Activated CD4-positive, alpha-beta T cell treated with anti-CD3 and anti-CD28 coated beads, Interleukin-2, amount 10 ng/mL, durations not matched to agents 24 days and 14 days (primary cell): ENCODE measurements at regions not wholly inside any gene's neighbourhood (a gene's known extent, or its start where the extent isn't known, plus 50 kb on each side); places are given as distances from the start of the nearest gene placed in this dataset.
"Not testable (repeated sequence)": the region's sequence is repeated elsewhere in the genome, so short reads cannot be mapped to it uniquely, and the experiment has no call there.

Experiments
- DNase-seq: peaks from one replicate; pipeline ENCODE4 v3.0.0; 2022
- H3K27ac Mint-ChIP-seq: one replicate; pipeline ENCODE4 v1.8.0; 2022; ENCODE audit warnings: mild to moderate bottlenecking, mixed read lengths
- H3K27me3 Mint-ChIP-seq: one replicate; pipeline ENCODE4 v1.8.0; 2022; ENCODE audit warnings: mixed read lengths
- H3K36me3 Mint-ChIP-seq: one replicate; pipeline ENCODE4 v1.8.0; 2022; ENCODE audit warnings: low read depth, mild to moderate bottlenecking, mixed read lengths
- H3K4me1 Mint-ChIP-seq: one replicate; pipeline ENCODE4 v1.8.0; 2021; ENCODE audit warnings: mixed read lengths
- H3K4me3 Mint-ChIP-seq: one replicate; pipeline ENCODE4 v1.8.0; 2022; ENCODE audit warnings: mild to moderate bottlenecking, moderate library complexity, mixed read lengths
- H3K9me3 Mint-ChIP-seq: one replicate; pipeline ENCODE4 v1.8.0; 2021; ENCODE audit warnings: mixed read lengths
- intact Hi-C: fragments of 100-400 bp; cut with micrococcal nuclease; formaldehyde crosslinking; loops from one replicate; pipeline ENCODE4 v1.15.1; 2023

- H3K27ac Mint-ChIP-seq, result no peak overlapping the region
- H3K4me3 Mint-ChIP-seq, result no peak overlapping the region
- H3K36me3 Mint-ChIP-seq, result no peaks in the 10 kb centered on the region
- no peak for DNase-seq
- H3K27me3 Mint-ChIP-seq, result peaks cover 6% of the 10 kb centered on the region
- no peaks in the 10 kb centered on the region for H3K4me1 Mint-ChIP-seq
- intact Hi-C loops, result no loop called here
- no peaks in the 10 kb centered on the region for H3K9me3 Mint-ChIP-seq
Observed at GRCh38 chr5:159522841-159523240, 192.6 kb upstream of the IL12B start.

GRCh38 chr5:159524279-159524678 is 194.0 kb upstream of the IL12B start:
- H3K4me3 Mint-ChIP-seq, H3K9me3 Mint-ChIP-seq, H3K27ac Mint-ChIP-seq, intact Hi-C loops, H3K4me1 Mint-ChIP-seq, DNase-seq, H3K36me3 Mint-ChIP-seq, H3K27me3 Mint-ChIP-seq: not testable (repeated sequence)

DNA sequence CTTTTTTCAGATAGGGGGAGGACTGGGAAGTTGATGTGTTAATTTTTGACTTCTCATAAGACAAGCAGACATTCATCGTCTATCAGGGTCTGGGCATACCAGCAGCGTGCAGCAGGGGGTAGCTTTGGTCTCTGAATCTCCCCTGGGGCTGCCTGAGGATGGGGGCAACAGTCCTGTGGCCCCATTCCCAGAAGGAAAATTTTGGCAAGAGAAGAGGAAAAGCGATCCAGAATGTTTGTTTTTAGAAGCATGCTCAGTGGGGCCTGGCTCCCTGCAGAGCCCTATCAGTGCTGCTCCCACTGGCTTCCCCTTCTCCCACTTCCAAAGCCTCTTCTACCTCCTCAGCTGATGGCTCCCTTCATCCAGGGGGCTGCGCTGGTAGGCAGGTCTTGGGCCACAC is 194.8 kb upstream of the IL12B start:
- no peak overlapping the region for H3K4me3 Mint-ChIP-seq
- DNase-seq, result no peak
- intact Hi-C loops, result no loop called here
- H3K9me3 Mint-ChIP-seq, result no peaks in the 10 kb centered on the region
- H3K36me3 Mint-ChIP-seq, result no peaks in the 10 kb centered on the region
- H3K27ac Mint-ChIP-seq, result no peak overlapping the region
- H3K27me3 Mint-ChIP-seq, result peaks cover 2% of the 10 kb centered on the region
- H3K4me1 Mint-ChIP-seq, result no peaks in the 10 kb centered on the region

DNA sequence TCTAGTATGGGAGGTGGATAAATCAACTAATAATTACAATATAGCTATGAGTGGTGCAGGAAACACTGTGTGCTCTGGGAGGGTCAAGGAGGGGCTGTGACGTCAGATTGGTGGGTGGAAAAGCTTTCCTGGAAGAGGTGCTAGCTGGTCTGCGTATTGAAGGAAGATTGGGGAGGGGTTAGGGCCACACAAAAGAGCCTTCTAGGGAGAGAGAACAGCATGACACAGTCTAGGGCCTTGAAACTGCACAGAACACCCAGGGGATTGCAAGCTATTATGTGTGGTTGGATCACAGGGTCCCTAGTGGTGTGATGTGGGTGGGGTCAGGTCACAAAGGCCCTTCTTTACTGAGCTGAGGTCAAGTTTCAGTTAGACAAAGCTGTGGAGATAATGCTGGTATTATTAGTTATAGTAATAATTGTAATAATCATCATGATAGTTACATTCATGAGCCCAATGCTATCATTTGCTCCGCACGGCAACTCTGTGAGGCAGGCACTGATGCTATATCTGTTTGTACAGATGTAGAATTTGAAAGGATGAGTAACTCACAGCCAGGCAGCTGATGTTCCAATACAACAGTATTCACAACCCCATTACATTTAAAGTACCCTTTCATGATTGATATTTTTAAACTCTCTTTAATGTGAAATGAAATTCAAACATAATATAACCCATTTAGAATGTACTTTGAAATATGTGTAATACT is 197.4 kb upstream of the IL12B start:
- Mint-ChIP-seq H3K4me1 (no peaks in the 10 kb centered on the region), H3K9me3 (no peaks in the 10 kb centered on the region), H3K36me3 (no peaks in the 10 kb centered on the region), H3K27ac (no peak overlapping the region), H3K4me3 (no peak overlapping the region), H3K27me3 (no peaks in the 10 kb centered on the region)
- DNase-seq, result no peak
- intact Hi-C loops, result no loop called here

DNA sequence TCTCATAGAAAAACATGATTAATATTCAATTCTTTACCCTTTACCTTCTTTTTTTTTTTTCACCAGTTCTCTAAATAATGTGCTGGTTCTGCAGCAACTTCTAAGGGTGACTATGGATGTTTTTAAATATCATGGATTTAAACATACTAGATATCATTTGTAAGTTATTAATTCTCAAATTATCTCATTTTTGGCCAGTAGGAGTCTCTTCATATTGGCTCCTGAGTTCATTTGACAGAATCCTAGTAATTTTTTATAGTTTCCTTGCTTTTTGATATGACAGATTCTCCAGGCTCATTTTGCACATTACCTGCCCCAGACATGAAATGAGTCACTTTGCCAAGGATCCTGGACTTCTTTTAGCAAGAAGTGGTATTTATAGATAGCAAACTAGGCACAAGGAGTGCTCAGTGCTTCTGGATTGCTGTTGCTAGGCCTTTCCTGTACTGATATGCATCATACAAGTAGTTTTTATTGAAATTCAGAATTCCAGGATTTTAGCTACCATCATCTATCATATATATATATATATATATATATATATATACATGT is 201.3 kb upstream of the IL12B start:
- Mint-ChIP-seq H3K27me3 (no peaks in the 10 kb centered on the region), H3K9me3 (no peaks in the 10 kb centered on the region), H3K4me3 (no peak overlapping the region), H3K36me3 (no peaks in the 10 kb centered on the region), H3K27ac (no peak overlapping the region), H3K4me1 (no peaks in the 10 kb centered on the region)
- intact Hi-C loops, result no loop called here
- DNase-seq, result no peak

DNA sequence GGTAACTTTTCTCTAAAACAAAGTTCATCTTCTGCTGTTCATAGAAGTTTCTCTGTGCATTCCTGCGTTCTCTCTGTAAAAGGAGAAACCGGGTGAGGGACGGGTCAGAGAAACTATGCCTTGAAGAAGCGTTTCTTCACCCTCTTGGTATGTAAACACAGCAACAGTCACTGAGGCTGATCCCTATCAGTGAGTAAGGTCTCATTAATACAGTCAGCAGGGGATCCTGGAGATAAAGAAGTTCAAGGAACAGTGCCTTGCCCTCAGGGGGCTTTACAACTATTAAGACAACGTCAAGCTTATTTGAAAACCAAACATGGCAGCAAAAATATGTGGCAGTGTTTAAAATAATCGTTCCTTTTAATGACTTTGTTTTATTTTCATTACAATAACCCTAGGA is 202.9 kb upstream of the IL12B start:
- Mint-ChIP-seq H3K27me3 (peaks cover 3% of the 10 kb centered on the region), H3K4me3 (no peak overlapping the region), H3K9me3 (no peaks in the 10 kb centered on the region), H3K36me3 (no peaks in the 10 kb centered on the region), H3K27ac (no peak overlapping the region), H3K4me1 (no peaks in the 10 kb centered on the region)
- intact Hi-C loops, result no loop called here
- no peak for DNase-seq

- Mint-ChIP-seq H3K9me3 (no peaks in the 10 kb centered on the region), H3K4me3 (no peak overlapping the region), H3K4me1 (no peaks in the 10 kb centered on the region), H3K27ac (no peak overlapping the region), H3K36me3 (no peaks in the 10 kb centered on the region), H3K27me3 (peaks cover 3% of the 10 kb centered on the region)
- DNase-seq, result no peak
- intact Hi-C loops, result no loop called here
Observed at GRCh38 chr5:159536166-159536565, 205.9 kb upstream of the IL12B start.

DNA sequence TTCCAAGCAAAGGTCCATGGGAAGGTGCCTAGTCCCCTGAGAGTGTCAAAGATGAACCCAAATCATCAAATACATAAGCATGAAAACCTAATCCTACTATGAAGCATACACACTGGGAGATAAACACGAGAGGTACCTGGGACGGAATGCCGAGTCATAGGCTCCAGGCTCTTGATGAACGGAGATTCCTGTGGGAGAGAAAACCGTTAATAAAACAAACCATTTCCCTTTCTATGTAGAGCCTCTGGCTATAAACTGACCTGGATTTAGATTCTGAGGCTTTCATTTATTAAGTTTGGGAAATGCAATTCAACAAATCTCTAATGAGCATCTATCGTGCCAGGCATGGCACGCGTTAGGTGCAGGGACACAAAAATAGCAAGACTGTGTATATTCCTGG is 206.4 kb upstream of the IL12B start:
- Mint-ChIP-seq H3K4me1 (no peaks in the 10 kb centered on the region), H3K4me3 (no peak overlapping the region), H3K27ac (no peak overlapping the region), H3K9me3 (no peaks in the 10 kb centered on the region), H3K27me3 (peaks cover 3% of the 10 kb centered on the region), H3K36me3 (no peaks in the 10 kb centered on the region)
- intact Hi-C loops, result no loop called here
- DNase-seq, result no peak

- Mint-ChIP-seq H3K4me1 (no peaks in the 10 kb centered on the region), H3K4me3 (no peak overlapping the region), H3K27ac (no peak overlapping the region), H3K27me3 (peaks cover 8% of the 10 kb centered on the region), H3K9me3 (peaks cover 7% of the 10 kb centered on the region), H3K36me3 (no peaks in the 10 kb centered on the region)
- intact Hi-C loops, result no loop called here
- no peak for DNase-seq
Observed at GRCh38 chr5:159539678-159540077, 209.4 kb upstream of the IL12B start.

- peaks cover 7% of the 10 kb centered on the region for H3K27me3 Mint-ChIP-seq
- peaks cover 13% of the 10 kb centered on the region for H3K9me3 Mint-ChIP-seq
- intact Hi-C loops, result no loop called here
- no peak for DNase-seq
- H3K4me1 Mint-ChIP-seq, result no peaks in the 10 kb centered on the region
- H3K36me3 Mint-ChIP-seq, result no peaks in the 10 kb centered on the region
- H3K27ac Mint-ChIP-seq, result no peak overlapping the region
- H3K4me3 Mint-ChIP-seq, result no peak overlapping the region
Observed at GRCh38 chr5:159543326-159543725, 213.0 kb upstream of the IL12B start.

DNA sequence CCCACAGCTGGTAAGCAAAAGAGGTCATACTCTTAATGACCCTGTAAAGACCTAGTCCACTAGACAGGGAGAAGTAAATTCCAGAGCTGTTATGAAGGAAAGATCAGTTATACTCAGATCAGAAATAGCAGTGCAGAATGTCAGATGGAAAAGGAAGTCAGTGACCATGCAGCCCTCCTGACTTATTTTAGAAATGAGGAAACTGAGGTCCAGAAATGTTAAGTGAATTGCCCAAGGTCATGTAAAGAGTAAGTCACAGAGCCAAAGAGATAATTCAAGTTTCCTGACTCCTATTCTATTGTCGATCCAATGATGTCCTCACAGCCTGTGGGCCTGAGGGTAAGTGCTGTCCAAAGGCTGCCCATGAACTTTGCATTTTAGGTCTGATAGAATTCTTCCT is 214.9 kb upstream of the IL12B start:
- DNase-seq, result no peak
- H3K27ac Mint-ChIP-seq, result no peak overlapping the region
- intact Hi-C loops, result no loop called here
- no peaks in the 10 kb centered on the region for H3K4me1 Mint-ChIP-seq
- H3K27me3 Mint-ChIP-seq, result peaks cover 10% of the 10 kb centered on the region
- peaks cover 13% of the 10 kb centered on the region for H3K9me3 Mint-ChIP-seq
- H3K36me3 Mint-ChIP-seq, result no peaks in the 10 kb centered on the region
- H3K4me3 Mint-ChIP-seq, result no peak overlapping the region

- no peak for DNase-seq
- Mint-ChIP-seq H3K27ac (no peak overlapping the region), H3K36me3 (no peaks in the 10 kb centered on the region), H3K27me3 (peaks cover 8% of the 10 kb centered on the region), H3K9me3 (peaks cover 7% of the 10 kb centered on the region), H3K4me3 (no peak overlapping the region), H3K4me1 (no peaks in the 10 kb centered on the region)
- intact Hi-C loops, result no loop called here
Observed at GRCh38 chr5:159547466-159548195, 217.3 kb upstream of the IL12B start.

- H3K9me3 Mint-ChIP-seq, result peaks cover 6% of the 10 kb centered on the region
- H3K4me1 Mint-ChIP-seq, result no peaks in the 10 kb centered on the region
- no peak overlapping the region for H3K4me3 Mint-ChIP-seq
- DNase-seq, result no peak
- H3K36me3 Mint-ChIP-seq, result no peaks in the 10 kb centered on the region
- no peak overlapping the region for H3K27ac Mint-ChIP-seq
- H3K27me3 Mint-ChIP-seq, result peaks cover 13% of the 10 kb centered on the region
- intact Hi-C loops, result no loop called here
Observed at GRCh38 chr5:159548517-159548916, 218.2 kb upstream of the IL12B start.

- Mint-ChIP-seq H3K4me3 (no peak overlapping the region), H3K27me3 (peaks cover 13% of the 10 kb centered on the region), H3K27ac (no peak overlapping the region), H3K9me3 (peaks cover 6% of the 10 kb centered on the region), H3K36me3 (no peaks in the 10 kb centered on the region), H3K4me1 (no peaks in the 10 kb centered on the region)
- no peak for DNase-seq
- intact Hi-C loops, result no loop called here
Observed at GRCh38 chr5:159549046-159549445, 218.8 kb upstream of the IL12B start.
